GM10847 (cell line): ENCODE measurements at regions not wholly inside any gene's neighbourhood (a gene's known extent, or its start where the extent isn't known, plus 50 kb on each side); places are given as distances from the start of the nearest gene placed in this dataset.

Experiments
- POLR2A ChIP-seq: IDR thresholded peaks from 2 replicates; pipeline ENCODE4 v1.6.1; 2011; ENCODE audit not compliant: insufficient read length; ENCODE audit errors: extremely low read depth

GRCh38 chr6:14578994-14579393, 461.4 kb downstream of the CD83 start:
- no peak for TF ChIP-seq POLR2A

- TF ChIP-seq POLR2A = no peak
Measured at GRCh38 chr6:14582749-14583148, 465.2 kb downstream of the CD83 start.

DNA sequence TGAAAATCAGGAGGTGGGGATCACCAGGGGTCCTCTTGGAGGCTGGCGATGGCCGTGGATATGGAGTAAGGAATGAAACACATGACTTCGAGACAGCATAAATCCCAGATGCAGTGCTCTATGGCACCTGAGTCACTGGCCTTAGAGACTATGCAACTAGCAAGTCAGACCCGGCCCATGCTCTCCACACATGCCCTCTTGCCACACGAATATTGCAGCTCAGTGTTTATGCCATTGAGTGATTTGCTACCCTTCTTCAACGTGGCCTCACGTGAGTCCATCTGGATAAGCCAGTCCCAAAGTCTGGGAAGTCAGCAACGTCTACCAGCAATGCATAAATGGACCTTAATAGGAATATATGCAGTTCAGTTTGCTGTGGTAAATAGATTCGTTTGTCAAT, 466.3 kb downstream of the CD83 start:
- no peak for TF ChIP-seq POLR2A

GRCh38 chr6:14584450-14584849, 466.9 kb downstream of the CD83 start:
- TF ChIP-seq POLR2A = no peak

- no peak for TF ChIP-seq POLR2A
Measured at GRCh38 chr6:14585689-14586088, 468.1 kb downstream of the CD83 start.

DNA sequence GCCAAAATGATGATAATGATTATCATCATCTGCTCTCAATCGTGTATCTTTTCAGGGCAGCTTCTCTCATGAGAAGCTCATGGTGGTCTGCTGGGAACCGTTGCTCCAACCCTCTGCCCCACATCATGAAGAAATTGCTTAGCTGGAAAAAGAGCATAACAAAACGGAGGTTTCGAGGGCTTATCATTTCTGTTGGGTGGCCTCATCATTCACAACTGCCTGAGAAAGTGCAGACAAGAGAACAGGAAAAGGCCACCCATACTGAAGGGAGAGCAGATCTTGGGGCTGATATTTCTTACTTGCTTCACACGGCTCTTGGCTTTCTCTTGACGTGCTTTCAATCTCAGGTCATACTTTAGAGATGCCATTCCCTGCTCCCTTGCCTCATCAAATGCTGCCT, 471.6 kb downstream of the CD83 start:
- no peak for TF ChIP-seq POLR2A

GRCh38 chr6:14590586-14590985, 473.0 kb downstream of the CD83 start:
- TF ChIP-seq POLR2A = no peak

DNA sequence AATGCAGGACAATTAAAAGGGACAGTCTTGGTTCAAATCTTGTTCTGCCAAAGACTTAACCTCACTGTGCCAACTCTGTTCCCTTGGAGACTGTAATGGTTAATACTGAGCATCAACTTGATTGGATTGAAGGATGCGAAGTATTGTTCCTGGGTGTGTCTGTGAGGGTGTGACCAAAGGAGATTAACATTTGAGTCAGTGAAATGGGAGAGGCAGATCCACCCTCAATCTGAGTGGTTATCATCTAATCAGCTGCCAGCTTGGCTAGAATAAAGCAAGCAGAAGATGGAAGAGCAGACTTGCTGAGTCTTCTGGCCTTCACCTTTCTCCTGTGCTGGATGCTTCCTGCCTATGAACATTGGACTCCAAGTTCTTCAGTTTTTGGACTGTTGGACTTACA, 474.4 kb downstream of the CD83 start:
- no peak for TF ChIP-seq POLR2A

DNA sequence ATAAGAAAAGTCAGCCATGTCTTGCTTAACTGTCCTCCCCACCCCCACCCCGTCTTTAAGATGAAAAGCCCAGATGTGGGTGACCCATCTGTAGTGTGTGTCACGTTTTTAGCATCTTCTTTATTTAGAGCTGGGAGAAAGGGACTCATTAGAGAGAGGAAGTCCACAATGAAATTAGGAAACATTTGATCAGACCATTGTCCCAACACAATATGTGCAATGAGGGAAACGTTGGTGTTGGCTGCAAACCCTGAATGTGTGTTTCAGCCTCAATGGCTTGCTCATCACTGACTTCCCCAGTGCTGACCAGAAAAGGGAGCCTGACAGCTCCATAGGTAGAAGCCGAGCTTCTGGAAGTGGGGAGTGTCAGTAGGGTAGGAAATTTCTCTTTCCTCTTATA, 475.7 kb downstream of the CD83 start:
- TF ChIP-seq POLR2A = no peak

- TF ChIP-seq POLR2A = no peak
Measured at GRCh38 chr6:14595751-14596150, 478.2 kb downstream of the CD83 start.

- TF ChIP-seq POLR2A = no peak
Measured at GRCh38 chr6:14596410-14596809, 478.8 kb downstream of the CD83 start.

DNA sequence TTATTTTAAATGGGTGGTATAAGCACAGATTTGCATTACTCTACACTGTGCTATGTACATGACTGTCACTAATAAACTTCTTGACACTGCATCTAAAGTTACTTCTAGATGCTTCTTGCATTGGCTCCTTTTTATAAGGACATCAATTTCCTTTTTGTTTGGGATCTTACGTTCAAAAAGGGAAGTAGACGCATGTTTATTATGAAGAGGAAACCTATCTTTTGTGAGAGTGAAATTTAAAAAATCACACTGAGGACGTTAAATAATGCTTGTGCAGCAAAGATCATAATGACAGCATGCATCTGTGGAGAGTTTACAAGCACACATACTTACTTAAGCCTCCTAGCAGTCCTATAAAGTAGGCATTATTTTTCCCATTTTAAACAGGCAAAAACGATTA, 479.5 kb downstream of the CD83 start:
- no peak for TF ChIP-seq POLR2A

DNA sequence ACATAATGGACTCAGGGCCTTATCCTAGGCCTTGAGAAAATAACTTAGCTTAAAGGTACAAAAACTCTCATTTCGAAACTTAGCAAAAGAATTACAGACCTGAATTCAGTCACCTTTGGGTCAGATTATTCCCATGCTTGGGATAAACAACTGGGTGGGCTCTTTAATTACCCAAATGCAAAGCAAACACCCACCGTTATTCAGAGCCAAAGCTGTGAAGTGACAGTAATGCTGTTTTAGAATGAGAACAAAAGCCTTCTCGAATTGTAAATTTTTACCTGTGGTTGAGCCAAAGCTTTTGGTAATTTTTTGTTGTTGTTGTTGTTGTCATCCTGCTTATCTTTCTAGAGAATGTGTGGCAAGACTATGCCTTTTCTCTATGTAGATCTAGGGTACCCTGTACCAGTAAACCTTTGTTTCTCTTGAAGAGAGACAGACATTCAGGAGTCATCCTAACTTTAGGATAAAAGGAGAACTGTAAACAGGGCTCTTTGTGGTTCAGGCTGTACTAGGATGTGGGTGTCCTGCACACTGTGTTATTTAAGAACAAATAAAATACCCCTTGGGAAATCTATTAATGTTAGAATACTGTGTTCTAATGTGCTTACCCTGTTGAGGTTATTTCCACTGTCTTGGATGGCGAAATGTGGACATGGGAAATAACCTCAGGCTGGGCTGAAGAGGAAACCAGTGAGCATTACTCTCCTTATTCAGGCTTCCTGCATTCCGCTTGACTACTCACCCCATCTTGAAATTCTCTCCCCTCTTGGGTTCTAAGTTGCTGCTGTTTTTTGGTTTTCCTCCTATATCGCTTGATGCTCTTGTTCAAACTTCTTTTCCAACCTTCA, 480.7 kb downstream of the CD83 start:
- TF ChIP-seq POLR2A = no peak

- no peak for TF ChIP-seq POLR2A
Measured at GRCh38 chr6:14601490-14601889, 483.9 kb downstream of the CD83 start.

- no peak for TF ChIP-seq POLR2A
Measured at GRCh38 chr6:14606353-14606752, 488.8 kb downstream of the CD83 start.

- no peak for TF ChIP-seq POLR2A
Measured at GRCh38 chr6:14610141-14610540, 492.6 kb downstream of the CD83 start.
